ENCODE measurements at regions not wholly inside any gene's neighbourhood (a gene's known extent, or its start where the extent isn't known, plus 50 kb on each side); places are given as distances from the start of the nearest gene placed in this dataset.

- Histone ChIP-seq H3K27me3 (ENCODE audit: control insufficient read depth in 1 of 2, insufficient read depth in 1 of 2, low read length in 2 of 2) (no peaks in the 10 kb centered on the region), H3K79me1 (replicated peaks; ENCODE audit: low read length, poor library complexity, severe bottlenecking) (no peaks in the 10 kb centered on the region), H3K4me3 (ENCODE audit: insufficient read depth in 1 of 2, low read depth in 1 of 2, low read length in 2 of 2) (no peak overlapping the region), H3K9ac (ENCODE audit: low read length) (no peak overlapping the region), H3K36me3 (ENCODE audit: control insufficient read depth in 1 of 2, insufficient read depth in 2 of 2, low read depth in 1 of 2, low read length in 2 of 2) (no peaks in the 10 kb centered on the region), H3K23ac (ENCODE audit: low read length in 2 of 2) (no peak overlapping the region), H4K8ac (ENCODE audit: low read length) (no peak overlapping the region), H2BK15ac (ENCODE audit: low read depth, poor library complexity, severe bottlenecking) (no peak overlapping the region), H2AFZ (ENCODE audit: low read depth, low read length) (no peak overlapping the region), H2BK5ac (ENCODE audit: low read depth, low read length, poor library complexity, severe bottlenecking) (no peak overlapping the region), H2BK12ac (ENCODE audit: low read length in 2 of 2) (no peak overlapping the region), H4K91ac (ENCODE audit: low read length) (no peak overlapping the region), H3K4me1 (ENCODE audit: control insufficient read depth, insufficient read depth, low read depth, low read length) (peaks cover 9% of the 10 kb centered on the region), H3K4me2 (ENCODE audit: low read length, poor library complexity, severe bottlenecking) (no peak overlapping the region), H3K4ac (ENCODE audit: low read depth in 1 of 2, low read length in 2 of 2) (no peak overlapping the region), H3K18ac (ENCODE audit: low read depth in 1 of 2, low read length in 2 of 2) (no peak overlapping the region), H3K14ac (ENCODE audit: low read length in 2 of 2) (no peak overlapping the region), H3K27ac (ENCODE audit: low read length, poor library complexity, severe bottlenecking) (no peak overlapping the region), H2AK5ac (ENCODE audit: low read length, severe bottlenecking) (no peak overlapping the region), H2BK120ac (ENCODE audit: low read depth, low read length) (no peak overlapping the region), H3K9me3 (ENCODE audit: control insufficient read depth, low read length) (no peaks in the 10 kb centered on the region)
- 77% methylated on average over 7 of the region's 7 CpGs for WGBS
- DNase-seq, result no peak
Measured at GRCh38 chr7:155975490-155975889, 163.2 kb upstream of the SHH start.

GRCh38 chr7:155974186-155974897 is 162.1 kb upstream of the SHH start:
- Histone ChIP-seq H3K9me3 (ENCODE audit: control insufficient read depth, low read length) (no peaks in the 10 kb centered on the region), H2BK15ac (ENCODE audit: low read depth, poor library complexity, severe bottlenecking) (no peak overlapping the region), H4K91ac (ENCODE audit: low read length) (no peak overlapping the region), H2BK12ac (ENCODE audit: low read length in 2 of 2) (no peak overlapping the region), H3K4me1 (ENCODE audit: control insufficient read depth, insufficient read depth, low read depth, low read length) (peaks cover 9% of the 10 kb centered on the region), H3K4me3 (ENCODE audit: insufficient read depth in 1 of 2, low read depth in 1 of 2, low read length in 2 of 2) (no peak overlapping the region), H2AK5ac (ENCODE audit: low read length, severe bottlenecking) (no peak overlapping the region), H2BK120ac (ENCODE audit: low read depth, low read length) (no peak overlapping the region), H4K8ac (ENCODE audit: low read length) (no peak overlapping the region), H3K79me1 (replicated peaks; ENCODE audit: low read length, poor library complexity, severe bottlenecking) (no peaks in the 10 kb centered on the region), H2AFZ (ENCODE audit: low read depth, low read length) (no peak overlapping the region), H3K14ac (ENCODE audit: low read length in 2 of 2) (no peak overlapping the region), H3K4me2 (ENCODE audit: low read length, poor library complexity, severe bottlenecking) (no peak overlapping the region), H3K18ac (ENCODE audit: low read depth in 1 of 2, low read length in 2 of 2) (no peak overlapping the region), H3K27me3 (ENCODE audit: control insufficient read depth in 1 of 2, insufficient read depth in 1 of 2, low read length in 2 of 2) (no peaks in the 10 kb centered on the region), H3K23ac (ENCODE audit: low read length in 2 of 2) (no peak overlapping the region), H3K4ac (ENCODE audit: low read depth in 1 of 2, low read length in 2 of 2) (no peak overlapping the region), H3K9ac (ENCODE audit: low read length) (no peak overlapping the region), H3K36me3 (ENCODE audit: control insufficient read depth in 1 of 2, insufficient read depth in 2 of 2, low read depth in 1 of 2, low read length in 2 of 2) (no peaks in the 10 kb centered on the region), H2BK5ac (ENCODE audit: low read depth, low read length, poor library complexity, severe bottlenecking) (no peak overlapping the region), H3K27ac (ENCODE audit: low read length, poor library complexity, severe bottlenecking) (no peak overlapping the region)
- WGBS, result 78% methylated on average over 9 of the region's 11 CpGs
- DNase-seq, result no peak

- no peak overlapping the region for H2BK12ac ChIP-seq (ENCODE audit: low read length in 2 of 2)
- H3K14ac ChIP-seq (ENCODE audit: low read length in 2 of 2), result no peak overlapping the region
- H3K23ac ChIP-seq (ENCODE audit: low read length in 2 of 2), result no peak overlapping the region
- no peak overlapping the region for H3K4me2 ChIP-seq (ENCODE audit: low read length, poor library complexity, severe bottlenecking)
- no peaks in the 10 kb centered on the region for H3K36me3 ChIP-seq (ENCODE audit: control insufficient read depth in 1 of 2, insufficient read depth in 2 of 2, low read depth in 1 of 2, low read length in 2 of 2)
- H3K27ac ChIP-seq (ENCODE audit: low read length, poor library complexity, severe bottlenecking), result no peak overlapping the region
- no peak overlapping the region for H2AK5ac ChIP-seq (ENCODE audit: low read length, severe bottlenecking)
- no peak overlapping the region for H2BK120ac ChIP-seq (ENCODE audit: low read depth, low read length)
- H3K9ac ChIP-seq (ENCODE audit: low read length), result no peak overlapping the region
- no peaks in the 10 kb centered on the region for H3K9me3 ChIP-seq (ENCODE audit: control insufficient read depth, low read length)
- H3K18ac ChIP-seq (ENCODE audit: low read depth in 1 of 2, low read length in 2 of 2), result no peak overlapping the region
- H3K27me3 ChIP-seq (ENCODE audit: control insufficient read depth in 1 of 2, insufficient read depth in 1 of 2, low read length in 2 of 2), result no peaks in the 10 kb centered on the region
- no peak overlapping the region for H2AFZ ChIP-seq (ENCODE audit: low read depth, low read length)
- H3K4me1 ChIP-seq (ENCODE audit: control insufficient read depth, insufficient read depth, low read depth, low read length), result peaks cover 9% of the 10 kb centered on the region
- no peak overlapping the region for H4K8ac ChIP-seq (ENCODE audit: low read length)
- no peak overlapping the region for H3K4me3 ChIP-seq (ENCODE audit: insufficient read depth in 1 of 2, low read depth in 1 of 2, low read length in 2 of 2)
- 81% methylated on average over 15 of the region's 15 CpGs for WGBS
- no peak overlapping the region for H2BK5ac ChIP-seq (ENCODE audit: low read depth, low read length, poor library complexity, severe bottlenecking)
- no peak overlapping the region for H2BK15ac ChIP-seq (ENCODE audit: low read depth, poor library complexity, severe bottlenecking)
- no peak for DNase-seq
- H4K91ac ChIP-seq (ENCODE audit: low read length), result no peak overlapping the region
- H3K79me1 ChIP-seq (replicated peaks; ENCODE audit: low read length, poor library complexity, severe bottlenecking), result no peaks in the 10 kb centered on the region
- H3K4ac ChIP-seq (ENCODE audit: low read depth in 1 of 2, low read length in 2 of 2), result no peak overlapping the region
Measured at GRCh38 chr7:155973451-155973997, 161.3 kb upstream of the SHH start.

- Histone ChIP-seq H2AFZ (ENCODE audit: low read depth, low read length) (no peak overlapping the region), H3K4me2 (ENCODE audit: low read length, poor library complexity, severe bottlenecking) (no peak overlapping the region), H3K18ac (ENCODE audit: low read depth in 1 of 2, low read length in 2 of 2) (no peak overlapping the region), H3K9ac (ENCODE audit: low read length) (no peak overlapping the region), H3K14ac (ENCODE audit: low read length in 2 of 2) (no peak overlapping the region), H3K9me3 (ENCODE audit: control insufficient read depth, low read length) (no peaks in the 10 kb centered on the region), H4K91ac (ENCODE audit: low read length) (no peak overlapping the region), H2BK120ac (ENCODE audit: low read depth, low read length) (no peak overlapping the region), H4K8ac (ENCODE audit: low read length) (no peak overlapping the region), H3K36me3 (ENCODE audit: control insufficient read depth in 1 of 2, insufficient read depth in 2 of 2, low read depth in 1 of 2, low read length in 2 of 2) (no peaks in the 10 kb centered on the region), H2AK5ac (ENCODE audit: low read length, severe bottlenecking) (no peak overlapping the region), H3K23ac (ENCODE audit: low read length in 2 of 2) (no peak overlapping the region), H3K4ac (ENCODE audit: low read depth in 1 of 2, low read length in 2 of 2) (no peak overlapping the region), H3K4me3 (ENCODE audit: insufficient read depth in 1 of 2, low read depth in 1 of 2, low read length in 2 of 2) (no peak overlapping the region), H2BK5ac (ENCODE audit: low read depth, low read length, poor library complexity, severe bottlenecking) (no peak overlapping the region), H2BK12ac (ENCODE audit: low read length in 2 of 2) (no peak overlapping the region), H3K79me1 (replicated peaks; ENCODE audit: low read length, poor library complexity, severe bottlenecking) (no peaks in the 10 kb centered on the region), H3K27me3 (ENCODE audit: control insufficient read depth in 1 of 2, insufficient read depth in 1 of 2, low read length in 2 of 2) (no peaks in the 10 kb centered on the region), H2BK15ac (ENCODE audit: low read depth, poor library complexity, severe bottlenecking) (no peak overlapping the region), H3K27ac (ENCODE audit: low read length, poor library complexity, severe bottlenecking) (no peak overlapping the region), H3K4me1 (ENCODE audit: control insufficient read depth, insufficient read depth, low read depth, low read length) (peaks cover 9% of the 10 kb centered on the region)
- 86% methylated on average over 11 of the region's 13 CpGs for WGBS
- DNase-seq, result no peak
Measured at GRCh38 chr7:155972651-155973390, 160.6 kb upstream of the SHH start.

Measured in mesenchymal stem cell (in vitro differentiated cells and primary cell).